HG03039 (cell line): ENCODE measurements at regions not wholly inside any gene's neighbourhood (a gene's known extent, or its start where the extent isn't known, plus 50 kb on each side); places are given as distances from the start of the nearest gene placed in this dataset.

Experiments
- ATAC-seq: cut with Tn5 transposase; IDR thresholded peaks from one replicate; pipeline ENCODE4 v1.9.1; 2021; ENCODE audit warnings: mild to moderate bottlenecking, moderate library complexity; ENCODE audit not compliant: unreplicated experiment

DNA sequence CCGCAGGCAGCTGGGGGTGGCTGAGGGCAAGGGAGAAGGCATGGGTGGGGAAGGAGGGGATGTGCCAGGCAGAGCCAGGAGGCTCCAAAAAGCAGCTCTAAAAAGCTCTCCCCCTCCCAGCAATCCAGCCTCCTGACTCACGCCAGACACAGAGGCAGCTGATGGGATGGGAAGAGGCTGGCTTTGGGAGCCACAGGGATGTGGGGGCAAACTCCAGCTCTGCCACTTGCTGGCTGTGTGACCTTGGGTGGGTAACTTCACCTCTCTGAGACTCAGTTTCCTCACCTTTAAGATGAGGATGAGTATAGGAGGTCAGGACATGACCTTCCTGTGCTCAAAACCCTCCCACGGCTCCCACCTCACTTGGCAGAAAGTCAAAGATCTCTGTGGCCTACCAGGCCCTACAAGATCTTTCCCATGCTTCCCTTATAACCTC lies 148.9 kb downstream of the CEBPB start:
- ATAC-seq, result no peak

- ATAC-seq, result no peak
These were observed 149.9 kb downstream of the CEBPB start for GRCh38 chr20:50340541-50340940.

DNA sequence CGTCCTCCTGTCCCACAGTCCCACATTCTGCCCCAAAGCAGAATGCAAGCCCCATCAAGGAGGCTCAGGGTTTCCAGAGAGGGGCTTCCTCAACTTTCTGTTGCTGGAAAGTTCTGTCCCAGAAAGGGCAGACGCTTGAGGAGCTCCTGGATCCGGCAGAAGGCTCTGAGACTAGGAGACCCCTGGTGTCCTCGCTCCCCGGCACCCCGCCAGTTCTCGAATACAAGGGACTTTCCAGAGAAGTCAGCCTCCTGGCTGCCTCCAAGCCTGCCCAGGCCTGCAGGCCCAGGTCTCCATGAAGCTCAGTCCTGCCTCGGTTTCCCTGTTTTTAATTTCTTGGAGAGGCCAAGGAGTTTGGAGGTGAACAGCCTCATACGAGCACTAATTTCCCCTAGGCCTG lies 150.4 kb downstream of the CEBPB start:
- ATAC-seq, result no peak

DNA sequence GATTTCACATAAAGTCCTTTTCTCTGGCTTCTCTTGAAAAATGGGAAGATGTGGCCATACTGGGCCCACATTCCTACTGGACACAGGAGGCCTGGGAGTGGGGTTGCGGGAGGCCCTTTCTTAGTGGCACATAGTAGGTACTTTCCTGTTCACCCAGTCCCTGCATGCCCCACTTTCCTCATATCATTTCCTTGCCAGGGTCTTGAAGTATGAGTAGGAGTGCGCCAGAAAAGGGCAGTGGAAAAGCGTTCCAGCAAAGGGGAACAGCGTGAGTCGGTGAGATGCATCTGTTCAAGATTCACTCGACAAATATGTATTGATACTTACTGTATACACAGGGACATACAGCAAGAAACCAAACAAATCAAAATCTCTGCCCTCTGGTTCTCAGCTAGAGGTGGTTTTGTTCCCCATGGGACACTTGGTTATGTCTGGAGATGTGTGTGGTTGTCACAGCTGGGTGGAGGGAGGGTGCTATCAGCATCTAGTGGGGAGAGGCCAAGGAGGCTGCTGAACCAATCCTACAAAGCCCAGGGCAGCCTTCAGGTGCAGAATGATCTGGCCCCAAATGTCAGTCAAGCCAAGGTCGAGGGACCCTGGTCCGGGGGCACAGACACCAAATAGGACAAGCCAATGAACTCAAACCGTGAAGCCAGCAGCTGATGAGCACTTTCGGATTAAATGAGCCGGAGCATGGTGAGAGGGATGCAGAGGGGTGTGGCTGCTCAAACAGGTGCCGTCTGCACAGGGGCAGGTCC lies 151.4 kb downstream of the CEBPB start:
- ATAC-seq, result no peak

GRCh38 chr20:50342638-50343102 lies 152.0 kb downstream of the CEBPB start:
- ATAC-seq, result no peak

DNA sequence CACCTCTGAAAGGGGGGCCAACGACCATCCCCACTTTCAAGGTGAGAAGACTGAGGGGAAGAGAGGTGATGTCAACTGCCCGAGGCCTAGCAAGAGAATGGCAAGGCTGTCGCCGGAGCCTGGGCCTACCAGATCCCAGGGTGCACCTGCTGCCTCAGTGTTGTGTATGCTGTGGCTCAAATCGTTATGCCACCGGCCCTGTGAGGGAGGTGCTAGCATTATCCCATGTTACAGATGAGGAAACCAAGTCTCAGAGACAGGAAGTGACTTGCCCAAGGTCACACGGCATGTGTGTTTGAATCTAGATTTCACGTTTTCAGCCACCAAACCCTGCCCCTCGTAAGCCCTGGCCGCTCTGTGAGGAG lies 152.5 kb downstream of the CEBPB start:
- no peak for ATAC-seq

- ATAC-seq, result no peak
These were observed 153.0 kb downstream of the CEBPB start for GRCh38 chr20:50343490-50344179.

DNA sequence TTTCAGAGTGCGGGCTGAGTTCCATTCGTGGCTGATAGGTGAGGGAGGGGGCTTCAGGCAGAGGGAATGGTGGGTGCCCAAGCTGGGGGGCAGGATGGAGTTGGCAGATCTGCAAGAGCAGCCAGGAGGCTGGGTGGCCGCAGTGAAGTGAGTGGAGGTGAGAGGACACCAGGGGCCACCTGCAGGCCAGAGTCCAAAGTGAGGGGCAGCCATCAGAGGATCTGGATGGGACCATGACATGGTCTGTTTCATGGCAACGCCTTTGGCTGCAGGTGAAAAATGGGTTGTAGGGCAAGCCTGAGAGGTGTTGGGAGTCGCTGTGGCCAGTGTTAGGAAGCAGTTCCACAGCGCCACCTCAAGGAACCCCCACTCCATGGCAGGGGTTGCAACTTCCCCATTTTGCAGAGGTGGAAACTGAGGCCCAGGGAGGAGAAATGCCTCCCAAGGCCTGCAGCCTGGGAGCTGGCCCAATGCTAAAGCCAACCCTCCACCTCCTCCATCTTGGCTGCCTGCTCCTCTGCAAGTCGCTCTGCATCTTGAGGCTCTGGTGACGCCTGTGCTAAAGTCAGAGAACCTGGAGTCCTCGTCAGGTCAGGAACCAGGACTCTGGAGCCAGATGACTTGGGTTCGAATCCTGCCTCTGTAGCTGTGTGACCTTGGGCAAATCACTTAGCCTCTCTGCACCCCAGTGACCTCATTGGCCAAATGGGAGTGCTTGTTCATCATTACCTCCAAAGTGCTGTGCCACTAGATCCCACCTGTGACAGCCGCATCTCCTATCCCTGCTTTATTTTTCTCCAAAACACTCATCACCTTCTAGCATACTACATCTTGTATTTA lies 153.8 kb downstream of the CEBPB start:
- no peak for ATAC-seq

GRCh38 chr20:50345712-50346373 lies 155.2 kb downstream of the CEBPB start:
- ATAC-seq, result no peak

DNA sequence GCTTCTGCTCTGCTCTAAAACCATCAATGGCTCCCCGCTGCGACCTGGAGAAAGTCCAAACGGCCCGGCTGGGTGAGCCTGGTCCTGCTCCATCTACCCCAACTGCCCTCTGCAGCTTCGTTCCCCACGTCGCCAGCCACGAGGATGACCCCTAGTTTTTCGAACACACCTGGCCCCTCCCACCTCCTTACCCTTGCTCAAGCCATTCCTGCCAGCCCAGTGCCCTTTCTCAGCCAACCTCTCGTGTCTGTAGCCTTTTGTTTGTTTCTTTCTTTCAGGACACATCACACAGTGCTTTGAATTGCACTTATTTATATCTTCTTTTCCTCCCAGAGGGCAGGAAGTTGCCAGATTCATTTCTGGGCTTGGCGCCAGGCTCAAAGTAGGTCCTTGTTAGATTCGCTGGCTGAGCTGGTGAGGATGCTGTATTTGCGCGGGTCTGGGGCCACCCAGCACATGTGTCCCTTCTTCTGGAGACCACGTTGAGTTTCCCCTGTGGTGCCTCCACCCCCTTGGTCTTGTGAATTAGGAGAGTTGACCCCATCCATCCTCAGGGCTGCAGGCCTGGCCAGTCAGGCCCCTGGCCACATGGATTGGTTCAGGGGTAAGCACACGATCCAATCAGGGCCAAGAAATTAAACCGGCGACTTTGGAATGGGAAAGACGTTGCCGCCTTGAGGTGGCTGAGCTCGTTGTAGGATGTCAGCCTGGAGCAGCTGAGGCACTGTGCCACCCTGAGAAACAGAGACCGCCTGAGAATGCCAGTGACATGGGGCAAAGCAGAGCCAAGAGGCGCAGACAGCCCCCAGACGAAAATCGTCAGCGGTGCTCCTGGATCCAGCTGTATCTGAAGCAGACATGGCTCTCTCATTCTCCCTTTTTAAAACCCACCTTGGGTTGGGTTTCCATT lies 156.0 kb downstream of the CEBPB start:
- ATAC-seq, result no peak

GRCh38 chr20:50347284-50348063 lies 156.8 kb downstream of the CEBPB start:
- ATAC-seq, result no peak

DNA sequence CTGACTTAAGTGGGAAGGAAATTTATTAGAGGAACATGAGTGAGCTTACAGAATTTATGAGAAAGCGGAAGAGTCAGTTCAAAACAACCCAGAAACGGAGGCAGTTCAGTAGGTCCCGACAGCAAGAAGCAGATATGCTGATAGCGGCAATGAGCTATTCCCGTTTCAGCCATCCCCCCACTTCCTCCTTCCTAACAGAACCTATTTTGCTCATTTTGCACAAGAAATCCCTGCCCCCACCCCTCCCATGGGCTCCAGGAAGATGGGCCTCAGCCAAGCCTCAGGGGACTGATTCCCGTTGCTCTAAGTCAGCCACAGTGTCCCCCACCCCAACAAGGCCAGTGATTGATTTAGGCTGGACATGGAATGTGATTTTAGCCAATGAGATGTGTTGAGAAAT lies 157.5 kb downstream of the CEBPB start:
- no peak for ATAC-seq

GRCh38 chr20:50350510-50351249 lies 159.5 kb upstream of the PTPN1 start:
- no peak for ATAC-seq

- ATAC-seq, result no peak
These were observed 158.6 kb upstream of the PTPN1 start for GRCh38 chr20:50351541-50351940.

GRCh38 chr20:50353289-50353961 lies 156.8 kb upstream of the PTPN1 start:
- ATAC-seq, result no peak

DNA sequence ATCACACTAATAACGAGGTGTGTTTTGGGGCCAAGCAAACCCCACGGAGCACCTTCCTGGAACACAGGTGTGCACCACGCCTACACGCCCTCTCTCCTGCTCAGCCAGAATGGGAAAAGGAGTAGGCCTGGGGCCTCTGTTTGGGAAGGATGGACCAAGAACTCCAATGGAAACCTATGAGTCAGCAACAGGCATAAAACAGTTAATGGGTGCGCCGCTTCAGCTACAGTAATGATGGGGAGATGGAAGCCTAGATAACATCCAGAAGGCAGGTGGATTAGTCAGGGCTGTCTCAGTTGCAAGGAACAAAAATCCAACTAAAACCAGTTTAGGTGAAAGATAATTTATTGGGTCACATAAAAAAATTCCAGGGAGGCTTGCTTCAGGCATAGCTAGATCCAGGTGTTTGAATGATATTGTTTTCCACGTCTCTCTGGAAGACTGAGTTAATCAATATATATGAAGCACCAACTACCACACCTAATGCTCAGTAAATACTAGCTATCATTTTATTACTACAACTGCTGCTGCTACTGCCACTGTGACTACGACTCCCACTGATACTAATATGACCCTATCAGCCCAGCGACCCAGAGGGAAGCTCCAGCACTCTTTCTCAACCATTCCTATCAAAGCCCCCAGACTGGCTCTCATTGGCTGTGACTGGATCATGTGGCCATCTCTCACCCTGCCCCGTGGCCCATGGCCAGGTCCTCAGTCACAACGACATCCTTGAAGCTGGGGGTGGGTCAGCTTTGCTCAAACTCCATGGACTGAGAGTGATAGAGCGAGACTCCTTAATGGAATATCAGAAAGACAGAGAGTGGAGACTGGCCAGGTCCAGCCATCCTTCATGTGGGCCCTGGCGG lies 155.2 kb upstream of the PTPN1 start:
- no peak for ATAC-seq
